DOHH2 (cell line): ENCODE measurements at regions not wholly inside any gene's neighbourhood (a gene's known extent, or its start where the extent isn't known, plus 50 kb on each side); places are given as distances from the start of the nearest gene placed in this dataset.

Experiments
- CTCF ChIP-seq: fragments of 200-600 bp; sonication (generic); IDR thresholded peaks from one replicate; pipeline ENCODE4 v1.5.1; 2014; ENCODE audit warnings: antibody characterized with exemption, mild to moderate bottlenecking, low read depth, low read length; ENCODE audit not compliant: poor library complexity, severe bottlenecking
- EZH2phosphoT487 ChIP-seq: fragments of 200-600 bp; sonication (generic); IDR thresholded peaks from 2 replicates; pipeline ENCODE4 v1.6.1; 2017; ENCODE audit warnings: borderline replicate concordance, mild to moderate bottlenecking, antibody characterized with exemption, low read length, moderate library complexity, mixed read lengths

DNA sequence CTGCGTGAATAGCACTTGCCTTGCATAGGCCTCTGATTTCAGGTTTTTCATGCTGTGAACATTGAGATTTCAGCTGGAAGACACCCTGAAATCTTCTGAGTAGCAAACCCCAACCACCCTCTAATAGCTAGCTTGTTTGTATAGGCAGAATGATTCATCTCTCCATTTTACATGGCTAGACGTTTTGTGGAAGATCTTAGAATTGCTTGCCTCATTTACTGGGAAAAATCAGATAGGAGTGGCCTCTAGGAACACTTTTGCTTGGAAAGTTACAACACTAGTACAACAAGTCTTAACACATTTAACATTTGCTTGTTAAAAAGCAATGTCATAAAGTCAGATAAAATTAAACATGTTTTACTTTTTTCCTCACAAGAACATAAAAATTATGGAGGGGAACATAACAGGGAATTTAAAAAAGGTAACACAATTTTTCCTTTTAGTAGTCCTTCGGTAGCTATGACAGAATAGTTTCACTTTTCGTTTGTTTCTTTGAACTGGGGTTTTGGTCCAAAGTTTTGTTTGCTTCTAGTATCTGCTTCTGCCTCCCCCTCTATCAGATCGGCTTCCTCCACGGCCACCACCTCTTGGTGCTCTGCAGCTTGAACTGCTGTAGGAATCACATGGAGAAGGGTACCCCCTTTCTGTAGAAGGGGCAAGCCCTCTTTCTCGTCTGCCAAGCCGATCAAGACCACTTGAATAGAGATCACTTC lies 102.2 kb upstream of the PTCHD4 start:
- TF ChIP-seq CTCF (no peak), EZH2phosphoT487 (no peak)
